ENCODE measurements at regions not wholly inside any gene's neighbourhood (a gene's known extent, or its start where the extent isn't known, plus 50 kb on each side); places are given as distances from the start of the nearest gene placed in this dataset.

DNA sequence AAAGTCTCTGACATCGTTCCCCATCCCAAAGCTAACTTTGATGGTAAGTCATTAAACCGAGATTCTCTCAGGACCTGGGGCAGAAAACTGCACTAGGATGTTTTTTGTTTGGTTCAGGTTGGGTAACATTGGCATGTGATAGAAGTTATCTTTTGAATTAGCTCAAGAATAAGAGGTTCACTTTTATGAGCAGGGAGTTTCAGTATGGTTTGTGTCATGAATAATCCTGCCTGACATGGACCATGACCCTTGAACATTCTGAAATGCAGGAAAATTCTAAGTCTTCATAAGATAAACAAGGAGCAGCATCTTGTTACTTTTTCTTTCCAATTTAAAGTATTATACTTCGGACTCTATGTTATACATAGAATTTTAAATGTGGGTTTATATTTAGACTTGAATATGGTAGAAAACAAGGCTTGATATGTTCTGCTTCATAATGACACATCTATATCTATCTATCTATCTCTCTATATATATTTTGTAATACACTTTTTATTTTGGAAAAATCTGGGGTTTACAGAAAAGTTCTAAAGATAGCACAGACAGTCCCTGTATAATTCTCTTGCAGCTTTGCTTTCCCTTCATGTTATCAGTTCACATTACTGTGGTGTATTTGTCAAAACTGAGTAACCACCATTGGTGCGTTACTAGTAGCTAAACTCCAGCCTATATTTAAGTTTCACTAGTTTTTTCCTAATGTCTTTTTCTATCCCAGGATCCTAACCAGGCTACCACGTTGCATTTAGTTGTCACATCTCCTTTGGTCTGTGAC is 102.7 kb upstream of the TAF11L2 start:
- TF ChIP-seq, protein P1, sequence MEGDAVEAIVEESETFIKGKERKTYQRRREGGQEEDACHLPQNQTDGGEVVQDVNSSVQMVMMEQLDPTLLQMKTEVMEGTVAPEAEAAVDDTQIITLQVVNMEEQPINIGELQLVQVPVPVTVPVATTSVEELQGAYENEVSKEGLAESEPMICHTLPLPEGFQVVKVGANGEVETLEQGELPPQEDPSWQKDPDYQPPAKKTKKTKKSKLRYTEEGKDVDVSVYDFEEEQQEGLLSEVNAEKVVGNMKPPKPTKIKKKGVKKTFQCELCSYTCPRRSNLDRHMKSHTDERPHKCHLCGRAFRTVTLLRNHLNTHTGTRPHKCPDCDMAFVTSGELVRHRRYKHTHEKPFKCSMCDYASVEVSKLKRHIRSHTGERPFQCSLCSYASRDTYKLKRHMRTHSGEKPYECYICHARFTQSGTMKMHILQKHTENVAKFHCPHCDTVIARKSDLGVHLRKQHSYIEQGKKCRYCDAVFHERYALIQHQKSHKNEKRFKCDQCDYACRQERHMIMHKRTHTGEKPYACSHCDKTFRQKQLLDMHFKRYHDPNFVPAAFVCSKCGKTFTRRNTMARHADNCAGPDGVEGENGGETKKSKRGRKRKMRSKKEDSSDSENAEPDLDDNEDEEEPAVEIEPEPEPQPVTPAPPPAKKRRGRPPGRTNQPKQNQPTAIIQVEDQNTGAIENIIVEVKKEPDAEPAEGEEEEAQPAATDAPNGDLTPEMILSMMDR (IDR thresholded peaks at IDR 0.05) = no peak
- TF ChIP-seq POLR2A (IDR thresholded peaks at IDR 0.05) = no peak
